DOHH2 (cell line): ENCODE measurements at regions not wholly inside any gene's neighbourhood (a gene's known extent, or its start where the extent isn't known, plus 50 kb on each side); places are given as distances from the start of the nearest gene placed in this dataset.

Experiments used
- CTCF ChIP-seq: fragments of 200-600 bp; sonication (generic); IDR thresholded peaks from one replicate; pipeline ENCODE4 v1.5.1; 2014; ENCODE audit warnings: antibody characterized with exemption, mild to moderate bottlenecking, low read depth, low read length; ENCODE audit not compliant: poor library complexity, severe bottlenecking
- EZH2phosphoT487 ChIP-seq: fragments of 200-600 bp; sonication (generic); IDR thresholded peaks from 2 replicates; pipeline ENCODE4 v1.6.1; 2017; ENCODE audit warnings: borderline replicate concordance, mild to moderate bottlenecking, antibody characterized with exemption, low read length, moderate library complexity, mixed read lengths

- no peak for TF ChIP-seq CTCF
- no peak for TF ChIP-seq EZH2phosphoT487
Observed at GRCh38 chr2:190805126-190805525, 75.5 kb upstream of the GLS start.
